A549 (cell line): ENCODE measurements at regions not wholly inside any gene's neighbourhood (a gene's known extent, or its start where the extent isn't known, plus 50 kb on each side); places are given as distances from the start of the nearest gene placed in this dataset.

Experiments used
- ATAC-seq, 2 experiments: fragments of 200-7000 bp in 1 of 2; fragments of >200 bp in 1 of 2; cut with Nextera tagmentation in 1 of 2; cut with Tn5 transposase in 1 of 2; 3 replicates each; pipeline versions ENCODE4 v1.8.0 to v1.9.1; 2018 to 2020; ENCODE audit warnings: mild to moderate bottlenecking in 1 of 2, moderate library complexity in 1 of 2
- CTCF ChIA-PET: fragments of 300-600 bp; sonication (Branson Sonifier 250); formaldehyde crosslinking; extraction: SDS; loops from one replicate; lab custom pipeline; 2021; ENCODE audit warnings: antibody characterized with exemption, inconsistent platforms; lab: Yijun Ruan, JAX
- POLR2A ChIA-PET: fragments of 350-600 bp; formaldehyde crosslinking; extraction: SDS; loops from one replicate; lab custom pipeline; 2021; ENCODE audit warnings: antibody characterized with exemption, inconsistent platforms; lab: Yijun Ruan, JAX
- DNase-seq, 2 experiments: peaks; one replicate each; pipeline versions ENCODE4 v3.0.0 to v3.0.0-alpha.2; 2011 to 2016; ENCODE audit warnings: low read depth in 1 of 2, low spot score in 1 of 2
- FAIRE-seq: peaks from 2 replicates; lab custom pipeline; 2011; peaks lifted over from hg19 to GRCh38; lab: Jason Lieb, UNC
- H3K27ac ChIP-seq, 2 experiments: fragments of >200 bp; sonication (Bioruptor Twin); formaldehyde crosslinking; 3 replicates each; pipeline ENCODE4 v1.5.1; 2016 to 2017
- H3K4me1 ChIP-seq: fragments of >200 bp; sonication (Bioruptor Twin); formaldehyde crosslinking; 3 replicates; pipeline ENCODE4 v1.6.1; 2016
- H3K4me2 ChIP-seq: fragments of >200 bp; sonication (Bioruptor Twin); formaldehyde crosslinking; 3 replicates; pipeline ENCODE4 v1.6.1; 2016
- H3K4me3 ChIP-seq: fragments of >200 bp; sonication (Bioruptor Twin); formaldehyde crosslinking; 3 replicates; pipeline ENCODE4 v1.5.1; 2016
- H3K9me3 ChIP-seq: fragments of >200 bp; sonication (Bioruptor Twin); formaldehyde crosslinking; 3 replicates; pipeline ENCODE4 v1.6.1; 2016
- CHD2 ChIP-seq: fragments of 150-350 bp; IDR thresholded peaks from 2 replicates; pipeline ENCODE4 v1.6.1; 2014; ENCODE audit warnings: low read length; ENCODE audit not compliant: partially characterized antibody
- EHF ChIP-seq: fragments of 250-450 bp; sonication (Bioruptor Pico); IDR thresholded peaks from 2 replicates; pipeline ENCODE4 v1.5.0; 2020; ENCODE audit warnings: mild to moderate bottlenecking
- EHMT2 ChIP-seq: fragments of 200-600 bp; sonication (generic); IDR thresholded peaks from 2 replicates; pipeline ENCODE4 v1.6.1; 2016; ENCODE audit warnings: antibody characterized with exemption, low read depth, mild to moderate bottlenecking, moderate library complexity
- FOSL2 ChIP-seq, 2 experiments: fragments of 450-650 bp in 1 of 2; fragments of >200 bp in 1 of 2; sonication (Bioruptor Twin) in 1 of 2; formaldehyde crosslinking; IDR thresholded peaks; 2 replicates each; pipeline versions ENCODE4 v1.5.0 to v1.6.1; 2016 to 2020; ENCODE audit warnings: mild to moderate bottlenecking in 1 of 2, moderate library complexity in 1 of 2
- FOXS1 ChIP-seq: fragments of 250-450 bp; sonication (Bioruptor Pico); IDR thresholded peaks from 2 replicates; pipeline ENCODE4 v1.5.0; 2020; ENCODE audit warnings: mild to moderate bottlenecking, moderate library complexity
- GATA3 ChIP-seq: IDR thresholded peaks from 2 replicates; pipeline ENCODE4 v1.6.1; 2012; ENCODE audit warnings: borderline replicate concordance
- HDAC2 ChIP-seq: fragments of 200-600 bp; sonication (generic); IDR thresholded peaks from 2 replicates; pipeline ENCODE4 v1.6.1; 2016
- HEYL ChIP-seq: fragments of 250-450 bp; sonication (Bioruptor Pico); IDR thresholded peaks from 2 replicates; pipeline ENCODE4 v1.8.0; 2021; ENCODE audit warnings: mild to moderate bottlenecking, moderate library complexity
- HOXB13 ChIP-seq: fragments of 250-450 bp; sonication (Bioruptor Pico); IDR thresholded peaks from 2 replicates; pipeline ENCODE4 v1.5.0; 2020; ENCODE audit warnings: low read depth, mild to moderate bottlenecking, moderate library complexity
- KDM5A ChIP-seq: fragments of 200-600 bp; sonication (generic); IDR thresholded peaks from 2 replicates; pipeline ENCODE4 v1.6.1; 2016; ENCODE audit warnings: antibody characterized with exemption, mild to moderate bottlenecking
- NPAS2 ChIP-seq: fragments of 250-450 bp; sonication (Bioruptor Pico); IDR thresholded peaks from 2 replicates; pipeline ENCODE4 v1.8.0; 2022; ENCODE audit warnings: mild to moderate bottlenecking, moderate library complexity, borderline replicate concordance
- RNF2 ChIP-seq: fragments of 200-600 bp; sonication (generic); IDR thresholded peaks from 2 replicates; pipeline ENCODE4 v1.6.1; 2016; ENCODE audit warnings: low read depth, mild to moderate bottlenecking, antibody characterized with exemption, moderate library complexity, borderline replicate concordance
- TFCP2L1 ChIP-seq: fragments of 250-450 bp; sonication (Bioruptor Pico); IDR thresholded peaks from 2 replicates; pipeline ENCODE4 v1.5.0; 2021; ENCODE audit warnings: mild to moderate bottlenecking
- ZC3H11A ChIP-seq: fragments of 450-650 bp; IDR thresholded peaks from 2 replicates; pipeline ENCODE4 v1.6.1; 2014; ENCODE audit warnings: antibody characterized with exemption, mild to moderate bottlenecking
- ZFP36 ChIP-seq: fragments of 450-650 bp; IDR thresholded peaks from 2 replicates; pipeline ENCODE4 v1.6.1; 2014; ENCODE audit warnings: borderline replicate concordance; ENCODE audit not compliant: partially characterized antibody
- ZNF302 ChIP-seq: fragments of 250-450 bp; sonication (Bioruptor Pico); IDR thresholded peaks from 2 replicates; pipeline ENCODE4 v1.9.0; 2021; ENCODE audit warnings: inconsistent platforms, mild to moderate bottlenecking, moderate library complexity
- ZSCAN20 ChIP-seq: fragments of 250-450 bp; sonication (Bioruptor Pico); IDR thresholded peaks from 2 replicates; pipeline ENCODE4 v1.8.0; 2022; ENCODE audit warnings: mild to moderate bottlenecking, moderate library complexity
- WGBS: methylation state at CpG from one replicate; pipeline ENCODE4 v1.1.6; 2017; ENCODE audit errors: missing lambda C conversion rate; 5-methylcytosine and 5-hydroxymethylcytosine counted together
- TF ChIP-seq, protein P1 (sequence below): fragments of 200-600 bp; sonication (generic); IDR thresholded peaks from 2 replicates; pipeline ENCODE4 v1.6.1; 2016; ENCODE audit warnings: antibody characterized with exemption, mild to moderate bottlenecking, moderate library complexity
- TF ChIP-seq, protein P2 (sequence below): fragments of 150-350 bp; IDR thresholded peaks from 2 replicates; pipeline ENCODE4 v1.6.1; 2014; ENCODE audit warnings: low read depth, mild to moderate bottlenecking, low read length
- TF ChIP-seq, protein P3 (sequence below): IDR thresholded peaks from 2 replicates; pipeline ENCODE4 v1.6.1; 2012
- TF ChIP-seq, protein P4 (sequence below): fragments of >200 bp; sonication (Bioruptor Twin); formaldehyde crosslinking; IDR thresholded peaks from 3 replicates; pipeline ENCODE4 v1.5.1; 2016
- TF ChIP-seq, protein P5 (sequence below): fragments of 250-450 bp; sonication (Bioruptor Pico); IDR thresholded peaks from 2 replicates; pipeline ENCODE4 v1.5.0; 2021; ENCODE audit warnings: mild to moderate bottlenecking, moderate library complexity, borderline replicate concordance
- TF ChIP-seq, protein P6 (sequence below): fragments of 250-450 bp; sonication (Bioruptor Pico); IDR thresholded peaks from 2 replicates; pipeline ENCODE4 v1.5.0; 2020; ENCODE audit warnings: low read depth, mild to moderate bottlenecking, moderate library complexity
- TF ChIP-seq, protein P7 (sequence below): fragments of >200 bp; sonication (Bioruptor Twin); formaldehyde crosslinking; IDR thresholded peaks from 3 replicates; pipeline ENCODE4 v1.6.1; 2016

DNA sequence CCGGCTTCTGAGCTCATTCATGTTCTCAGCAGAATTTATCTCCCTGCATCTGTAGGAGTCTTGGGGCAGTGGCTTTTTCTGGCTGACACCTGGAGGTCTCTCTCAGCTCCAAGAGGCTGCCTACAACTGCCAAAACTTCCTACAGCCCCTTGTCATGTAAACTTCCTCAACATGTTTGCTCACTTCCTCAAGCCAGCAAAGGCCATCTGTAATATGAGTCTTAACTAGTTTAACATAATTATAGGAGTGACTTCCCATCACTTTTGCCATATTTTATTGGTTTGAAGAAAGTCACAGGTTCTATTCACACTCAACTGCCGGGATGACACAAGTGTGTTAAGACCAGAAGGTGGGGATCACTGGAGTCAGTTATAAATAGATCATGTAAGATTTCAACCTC is 194.0 kb downstream of the VRK1 start (continued):
- TF ChIP-seq, protein P1, sequence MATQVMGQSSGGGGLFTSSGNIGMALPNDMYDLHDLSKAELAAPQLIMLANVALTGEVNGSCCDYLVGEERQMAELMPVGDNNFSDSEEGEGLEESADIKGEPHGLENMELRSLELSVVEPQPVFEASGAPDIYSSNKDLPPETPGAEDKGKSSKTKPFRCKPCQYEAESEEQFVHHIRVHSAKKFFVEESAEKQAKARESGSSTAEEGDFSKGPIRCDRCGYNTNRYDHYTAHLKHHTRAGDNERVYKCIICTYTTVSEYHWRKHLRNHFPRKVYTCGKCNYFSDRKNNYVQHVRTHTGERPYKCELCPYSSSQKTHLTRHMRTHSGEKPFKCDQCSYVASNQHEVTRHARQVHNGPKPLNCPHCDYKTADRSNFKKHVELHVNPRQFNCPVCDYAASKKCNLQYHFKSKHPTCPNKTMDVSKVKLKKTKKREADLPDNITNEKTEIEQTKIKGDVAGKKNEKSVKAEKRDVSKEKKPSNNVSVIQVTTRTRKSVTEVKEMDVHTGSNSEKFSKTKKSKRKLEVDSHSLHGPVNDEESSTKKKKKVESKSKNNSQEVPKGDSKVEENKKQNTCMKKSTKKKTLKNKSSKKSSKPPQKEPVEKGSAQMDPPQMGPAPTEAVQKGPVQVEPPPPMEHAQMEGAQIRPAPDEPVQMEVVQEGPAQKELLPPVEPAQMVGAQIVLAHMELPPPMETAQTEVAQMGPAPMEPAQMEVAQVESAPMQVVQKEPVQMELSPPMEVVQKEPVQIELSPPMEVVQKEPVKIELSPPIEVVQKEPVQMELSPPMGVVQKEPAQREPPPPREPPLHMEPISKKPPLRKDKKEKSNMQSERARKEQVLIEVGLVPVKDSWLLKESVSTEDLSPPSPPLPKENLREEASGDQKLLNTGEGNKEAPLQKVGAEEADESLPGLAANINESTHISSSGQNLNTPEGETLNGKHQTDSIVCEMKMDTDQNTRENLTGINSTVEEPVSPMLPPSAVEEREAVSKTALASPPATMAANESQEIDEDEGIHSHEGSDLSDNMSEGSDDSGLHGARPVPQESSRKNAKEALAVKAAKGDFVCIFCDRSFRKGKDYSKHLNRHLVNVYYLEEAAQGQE: no peak

DNA sequence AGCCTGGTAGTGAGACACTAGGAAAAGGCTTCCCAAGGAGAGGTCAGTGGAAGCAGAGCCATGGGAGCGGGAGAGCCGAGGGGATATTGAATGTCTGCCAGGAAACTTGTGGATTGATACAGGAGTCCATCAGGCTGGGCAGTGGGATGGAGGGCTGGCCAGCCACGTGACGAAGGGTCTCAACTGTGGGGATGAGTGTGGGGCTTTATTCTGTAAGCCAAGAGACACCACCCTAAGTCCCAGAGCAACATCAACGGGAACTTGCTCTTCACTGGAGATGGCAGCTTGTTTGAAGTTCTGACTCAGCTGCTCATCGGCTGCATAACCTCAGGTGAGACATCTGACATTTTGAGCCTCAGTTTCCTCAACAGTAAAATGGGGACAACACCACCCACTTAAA is 197.8 kb downstream of the VRK1 start:
- FAIRE-seq (no peak), ATAC-seq (no peak)

DNA sequence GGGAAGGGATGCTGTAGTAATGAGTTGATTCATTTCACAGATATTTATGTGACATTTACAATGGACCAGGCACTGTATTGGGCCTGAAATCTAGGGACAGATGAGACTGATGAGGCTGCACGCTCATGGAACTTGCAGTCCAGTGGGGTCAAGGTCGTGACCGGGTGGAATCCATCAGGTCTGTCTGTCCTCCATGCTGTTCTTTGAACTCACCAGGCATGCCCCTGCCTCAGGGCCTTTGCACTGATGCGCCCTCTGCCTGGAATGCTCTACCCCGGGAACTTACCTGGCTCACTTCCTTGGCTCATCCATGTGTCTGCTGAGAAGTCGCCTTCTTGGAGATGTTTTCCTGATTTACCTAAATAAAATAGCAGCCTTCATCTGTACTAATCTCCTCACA is 200.1 kb downstream of the VRK1 start:
- DNase-seq (no peak), FAIRE-seq (no peak), ATAC-seq (no peak)
- ChIA-PET POLR2A (no interaction called here), CTCF (no interaction called here)
- H3K4me3 ChIP-seq: no peak overlapping the region
- WGBS: 58% methylated on average over 6 of the region's 6 CpGs
- no peaks in the 10 kb centered on the region for H3K9me3 ChIP-seq
- H3K27ac ChIP-seq: no peak overlapping the region
- no peak overlapping the region for H3K4me2 ChIP-seq
- TF ChIP-seq TFCP2L1 (CRISPR knock-in tag) (no peak), HOXB13 (no peak), KDM5A (no peak), HDAC2 (no peak), ZFP36 (no peak), EHF (CRISPR knock-in tag) (no peak), HEYL (CRISPR knock-in tag) (no peak), FOSL2 (IDR thresholded peaks at IDR 0.05) (no peak), FOSL2 (CRISPR knock-in tag; IDR thresholded peaks at IDR 0.05) (no peak), GATA3 (no peak), ZNF302 (CRISPR knock-in tag) (no peak), ZSCAN20 (no peak), EHMT2 (no peak), NPAS2 (CRISPR knock-in tag) (no peak), RNF2 (no peak), ZC3H11A (no peak)
- TF ChIP-seq, protein P2, sequence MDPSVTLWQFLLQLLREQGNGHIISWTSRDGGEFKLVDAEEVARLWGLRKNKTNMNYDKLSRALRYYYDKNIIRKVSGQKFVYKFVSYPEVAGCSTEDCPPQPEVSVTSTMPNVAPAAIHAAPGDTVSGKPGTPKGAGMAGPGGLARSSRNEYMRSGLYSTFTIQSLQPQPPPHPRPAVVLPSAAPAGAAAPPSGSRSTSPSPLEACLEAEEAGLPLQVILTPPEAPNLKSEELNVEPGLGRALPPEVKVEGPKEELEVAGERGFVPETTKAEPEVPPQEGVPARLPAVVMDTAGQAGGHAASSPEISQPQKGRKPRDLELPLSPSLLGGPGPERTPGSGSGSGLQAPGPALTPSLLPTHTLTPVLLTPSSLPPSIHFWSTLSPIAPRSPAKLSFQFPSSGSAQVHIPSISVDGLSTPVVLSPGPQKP: no peak
- TF ChIP-seq, protein P3, sequence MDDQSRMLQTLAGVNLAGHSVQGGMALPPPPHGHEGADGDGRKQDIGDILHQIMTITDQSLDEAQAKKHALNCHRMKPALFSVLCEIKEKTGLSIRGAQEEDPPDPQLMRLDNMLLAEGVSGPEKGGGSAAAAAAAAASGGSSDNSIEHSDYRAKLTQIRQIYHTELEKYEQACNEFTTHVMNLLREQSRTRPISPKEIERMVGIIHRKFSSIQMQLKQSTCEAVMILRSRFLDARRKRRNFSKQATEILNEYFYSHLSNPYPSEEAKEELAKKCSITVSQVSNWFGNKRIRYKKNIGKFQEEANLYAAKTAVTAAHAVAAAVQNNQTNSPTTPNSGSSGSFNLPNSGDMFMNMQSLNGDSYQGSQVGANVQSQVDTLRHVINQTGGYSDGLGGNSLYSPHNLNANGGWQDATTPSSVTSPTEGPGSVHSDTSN: no peak
- TF ChIP-seq, protein P4, sequence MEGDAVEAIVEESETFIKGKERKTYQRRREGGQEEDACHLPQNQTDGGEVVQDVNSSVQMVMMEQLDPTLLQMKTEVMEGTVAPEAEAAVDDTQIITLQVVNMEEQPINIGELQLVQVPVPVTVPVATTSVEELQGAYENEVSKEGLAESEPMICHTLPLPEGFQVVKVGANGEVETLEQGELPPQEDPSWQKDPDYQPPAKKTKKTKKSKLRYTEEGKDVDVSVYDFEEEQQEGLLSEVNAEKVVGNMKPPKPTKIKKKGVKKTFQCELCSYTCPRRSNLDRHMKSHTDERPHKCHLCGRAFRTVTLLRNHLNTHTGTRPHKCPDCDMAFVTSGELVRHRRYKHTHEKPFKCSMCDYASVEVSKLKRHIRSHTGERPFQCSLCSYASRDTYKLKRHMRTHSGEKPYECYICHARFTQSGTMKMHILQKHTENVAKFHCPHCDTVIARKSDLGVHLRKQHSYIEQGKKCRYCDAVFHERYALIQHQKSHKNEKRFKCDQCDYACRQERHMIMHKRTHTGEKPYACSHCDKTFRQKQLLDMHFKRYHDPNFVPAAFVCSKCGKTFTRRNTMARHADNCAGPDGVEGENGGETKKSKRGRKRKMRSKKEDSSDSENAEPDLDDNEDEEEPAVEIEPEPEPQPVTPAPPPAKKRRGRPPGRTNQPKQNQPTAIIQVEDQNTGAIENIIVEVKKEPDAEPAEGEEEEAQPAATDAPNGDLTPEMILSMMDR: no peak
- TF ChIP-seq, protein P5, sequence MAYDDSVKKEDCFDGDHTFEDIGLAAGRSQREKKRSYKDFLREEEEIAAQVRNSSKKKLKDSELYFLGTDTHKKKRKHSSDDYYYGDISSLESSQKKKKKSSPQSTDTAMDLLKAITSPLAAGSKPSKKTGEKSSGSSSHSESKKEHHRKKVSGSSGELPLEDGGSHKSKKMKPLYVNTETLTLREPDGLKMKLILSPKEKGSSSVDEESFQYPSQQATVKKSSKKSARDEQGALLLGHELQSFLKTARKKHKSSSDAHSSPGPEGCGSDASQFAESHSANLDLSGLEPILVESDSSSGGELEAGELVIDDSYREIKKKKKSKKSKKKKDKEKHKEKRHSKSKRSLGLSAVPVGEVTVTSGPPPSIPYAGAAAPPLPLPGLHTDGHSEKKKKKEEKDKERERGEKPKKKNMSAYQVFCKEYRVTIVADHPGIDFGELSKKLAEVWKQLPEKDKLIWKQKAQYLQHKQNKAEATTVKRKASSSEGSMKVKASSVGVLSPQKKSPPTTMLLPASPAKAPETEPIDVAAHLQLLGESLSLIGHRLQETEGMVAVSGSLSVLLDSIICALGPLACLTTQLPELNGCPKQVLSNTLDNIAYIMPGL: no peak
- TF ChIP-seq, protein P6, sequence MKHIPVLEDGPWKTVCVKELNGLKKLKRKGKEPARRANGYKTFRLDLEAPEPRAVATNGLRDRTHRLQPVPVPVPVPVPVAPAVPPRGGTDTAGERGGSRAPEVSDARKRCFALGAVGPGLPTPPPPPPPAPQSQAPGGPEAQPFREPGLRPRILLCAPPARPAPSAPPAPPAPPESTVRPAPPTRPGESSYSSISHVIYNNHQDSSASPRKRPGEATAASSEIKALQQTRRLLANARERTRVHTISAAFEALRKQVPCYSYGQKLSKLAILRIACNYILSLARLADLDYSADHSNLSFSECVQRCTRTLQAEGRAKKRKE: no peak
- no peaks in the 10 kb centered on the region for H3K4me1 ChIP-seq

More for the DNA sequence above, 197.8 kb downstream of the VRK1 start:
- POLR2A ChIA-PET: no interaction called here
- WGBS: 30% methylated on average over 4 of the region's 6 CpGs
- CTCF ChIA-PET: interaction anchor here (1.0 kb wide), 1 partner anchor 8 kb away, joined by 3 read pairs; no protein-coding TSS in a partner anchor
- Histone ChIP-seq H3K4me2 (no peak overlapping the region), H3K4me1 (no peaks in the 10 kb centered on the region), H3K27ac (no peak overlapping the region), H3K9me3 (no peaks in the 10 kb centered on the region), H3K4me3 (no peak overlapping the region)
- no peak for TF ChIP-seq FOXS1
- TF ChIP-seq, protein P7, sequence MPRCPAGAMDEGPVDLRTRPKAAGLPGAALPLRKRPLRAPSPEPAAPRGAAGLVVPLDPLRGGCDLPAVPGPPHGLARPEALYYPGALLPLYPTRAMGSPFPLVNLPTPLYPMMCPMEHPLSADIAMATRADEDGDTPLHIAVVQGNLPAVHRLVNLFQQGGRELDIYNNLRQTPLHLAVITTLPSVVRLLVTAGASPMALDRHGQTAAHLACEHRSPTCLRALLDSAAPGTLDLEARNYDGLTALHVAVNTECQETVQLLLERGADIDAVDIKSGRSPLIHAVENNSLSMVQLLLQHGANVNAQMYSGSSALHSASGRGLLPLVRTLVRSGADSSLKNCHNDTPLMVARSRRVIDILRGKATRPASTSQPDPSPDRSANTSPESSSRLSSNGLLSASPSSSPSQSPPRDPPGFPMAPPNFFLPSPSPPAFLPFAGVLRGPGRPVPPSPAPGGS: no peak
- no peak for TF ChIP-seq ZNF302 (CRISPR knock-in tag)
- TF ChIP-seq CHD2: no peak
- no peak for DNase-seq
